ENCODE measurements at regions not wholly inside any gene's neighbourhood (a gene's known extent, or its start where the extent isn't known, plus 50 kb on each side); places are given as distances from the start of the nearest gene placed in this dataset.

- DNase-seq (ENCODE audit: insufficient read length, low spot score, missing footprints), result no peak
- no peak overlapping the region for H3K27ac ChIP-seq (ENCODE audit: low read depth, low read length)
- no peaks in the 10 kb centered on the region for H3K27me3 ChIP-seq (ENCODE audit: insufficient read depth, low read length)
- H3K79me2 ChIP-seq (ENCODE audit: insufficient read depth, low read length), result no peaks in the 10 kb centered on the region
- H3K9me3 ChIP-seq (ENCODE audit: low read depth, low read length), result no peaks in the 10 kb centered on the region
- TF ChIP-seq, protein P1, sequence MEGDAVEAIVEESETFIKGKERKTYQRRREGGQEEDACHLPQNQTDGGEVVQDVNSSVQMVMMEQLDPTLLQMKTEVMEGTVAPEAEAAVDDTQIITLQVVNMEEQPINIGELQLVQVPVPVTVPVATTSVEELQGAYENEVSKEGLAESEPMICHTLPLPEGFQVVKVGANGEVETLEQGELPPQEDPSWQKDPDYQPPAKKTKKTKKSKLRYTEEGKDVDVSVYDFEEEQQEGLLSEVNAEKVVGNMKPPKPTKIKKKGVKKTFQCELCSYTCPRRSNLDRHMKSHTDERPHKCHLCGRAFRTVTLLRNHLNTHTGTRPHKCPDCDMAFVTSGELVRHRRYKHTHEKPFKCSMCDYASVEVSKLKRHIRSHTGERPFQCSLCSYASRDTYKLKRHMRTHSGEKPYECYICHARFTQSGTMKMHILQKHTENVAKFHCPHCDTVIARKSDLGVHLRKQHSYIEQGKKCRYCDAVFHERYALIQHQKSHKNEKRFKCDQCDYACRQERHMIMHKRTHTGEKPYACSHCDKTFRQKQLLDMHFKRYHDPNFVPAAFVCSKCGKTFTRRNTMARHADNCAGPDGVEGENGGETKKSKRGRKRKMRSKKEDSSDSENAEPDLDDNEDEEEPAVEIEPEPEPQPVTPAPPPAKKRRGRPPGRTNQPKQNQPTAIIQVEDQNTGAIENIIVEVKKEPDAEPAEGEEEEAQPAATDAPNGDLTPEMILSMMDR (IDR thresholded peaks at IDR 0.05; ENCODE audit: extremely low read depth, low read depth, low read length), result no peak
- H2AFZ ChIP-seq (ENCODE audit: low read length), result no peak overlapping the region
- H3K4me1 ChIP-seq (ENCODE audit: insufficient read depth, low read length), result peaks cover 2% of the 10 kb centered on the region
- no peaks in the 10 kb centered on the region for H3K36me3 ChIP-seq (ENCODE audit: insufficient read depth, low read length)
- H4K20me1 ChIP-seq (ENCODE audit: insufficient read depth, low read length), result no peaks in the 10 kb centered on the region
- H3K4me3 ChIP-seq (ENCODE audit: insufficient read depth, low read length), result no peak overlapping the region
- H3K4me2 ChIP-seq (ENCODE audit: insufficient read depth, low read length), result no peak overlapping the region
Measured at GRCh38 chr18:56089612-56090258, 501.7 kb upstream of the TCF4 start.

DNA sequence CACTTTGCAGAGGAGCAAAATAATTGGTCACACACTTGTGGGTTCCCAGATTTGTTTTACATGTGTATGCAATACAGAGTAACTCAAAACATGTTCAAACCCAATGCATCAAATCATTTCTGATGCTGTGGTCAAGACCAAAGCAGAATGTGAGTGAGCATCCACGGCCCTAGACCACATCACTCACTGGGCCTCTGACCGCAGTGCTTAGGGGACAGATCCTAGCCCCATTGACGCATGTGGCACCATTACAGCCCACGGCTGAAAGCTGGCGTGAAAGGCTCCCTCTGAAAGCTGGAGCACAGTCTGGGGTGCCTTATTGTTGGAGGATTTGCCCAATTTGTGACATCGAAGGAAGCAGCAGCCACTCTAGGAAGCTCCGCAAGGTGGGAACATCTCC, 498.8 kb upstream of the TCF4 start:
- no peaks in the 10 kb centered on the region for H3K9me3 ChIP-seq (ENCODE audit: low read depth, low read length)
- no peak overlapping the region for H3K4me3 ChIP-seq (ENCODE audit: insufficient read depth, low read length)
- H3K79me2 ChIP-seq (ENCODE audit: insufficient read depth, low read length), result no peaks in the 10 kb centered on the region
- H3K4me1 ChIP-seq (ENCODE audit: insufficient read depth, low read length), result peaks cover 2% of the 10 kb centered on the region
- no peak overlapping the region for H3K4me2 ChIP-seq (ENCODE audit: insufficient read depth, low read length)
- no peak overlapping the region for H2AFZ ChIP-seq (ENCODE audit: low read length)
- no peaks in the 10 kb centered on the region for H4K20me1 ChIP-seq (ENCODE audit: insufficient read depth, low read length)
- no peak for DNase-seq (ENCODE audit: insufficient read length, low spot score, missing footprints)
- no peaks in the 10 kb centered on the region for H3K27me3 ChIP-seq (ENCODE audit: insufficient read depth, low read length)
- TF ChIP-seq, protein P1 (IDR thresholded peaks at IDR 0.05; ENCODE audit: extremely low read depth, low read depth, low read length), result no peak
- H3K27ac ChIP-seq (ENCODE audit: low read depth, low read length), result no peak overlapping the region
- no peaks in the 10 kb centered on the region for H3K36me3 ChIP-seq (ENCODE audit: insufficient read depth, low read length)

DNA sequence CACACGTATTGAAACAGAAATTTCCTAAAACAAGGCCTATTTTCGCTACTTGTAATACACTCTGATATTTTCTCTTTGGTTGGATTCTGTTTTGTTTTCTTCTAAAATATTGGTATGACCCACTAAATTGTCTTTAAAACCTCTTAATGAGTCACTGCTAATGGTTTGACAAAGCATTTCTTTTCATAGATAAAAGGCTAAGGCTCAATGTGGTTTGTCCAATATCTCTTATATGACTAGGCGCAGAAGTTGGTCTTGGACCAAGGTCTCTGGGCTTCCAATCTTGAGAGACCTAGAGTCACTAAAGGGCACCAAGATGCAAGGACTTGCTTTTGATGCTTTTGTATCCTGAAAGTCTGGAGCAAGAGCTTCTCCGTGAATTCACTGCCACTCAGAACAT, 498.2 kb upstream of the TCF4 start:
- no peak overlapping the region for H3K4me2 ChIP-seq (ENCODE audit: insufficient read depth, low read length)
- TF ChIP-seq, protein P1 (IDR thresholded peaks at IDR 0.05; ENCODE audit: extremely low read depth, low read depth, low read length), result no peak
- no peak for DNase-seq (ENCODE audit: insufficient read length, low spot score, missing footprints)

GRCh38 chr18:56085551-56085950, 497.6 kb upstream of the TCF4 start:
- H3K9me3 ChIP-seq (ENCODE audit: low read depth, low read length), result no peaks in the 10 kb centered on the region
- H3K4me2 ChIP-seq (ENCODE audit: insufficient read depth, low read length), result no peak overlapping the region
- no peaks in the 10 kb centered on the region for H4K20me1 ChIP-seq (ENCODE audit: insufficient read depth, low read length)
- no peaks in the 10 kb centered on the region for H3K79me2 ChIP-seq (ENCODE audit: insufficient read depth, low read length)
- no peaks in the 10 kb centered on the region for H3K27me3 ChIP-seq (ENCODE audit: insufficient read depth, low read length)
- no peak overlapping the region for H3K4me3 ChIP-seq (ENCODE audit: insufficient read depth, low read length)
- DNase-seq (ENCODE audit: insufficient read length, low spot score, missing footprints), result no peak
- no peaks in the 10 kb centered on the region for H3K36me3 ChIP-seq (ENCODE audit: insufficient read depth, low read length)
- no peak overlapping the region for H2AFZ ChIP-seq (ENCODE audit: low read length)
- H3K27ac ChIP-seq (ENCODE audit: low read depth, low read length), result no peak overlapping the region
- H3K4me1 ChIP-seq (ENCODE audit: insufficient read depth, low read length), result peaks cover 2% of the 10 kb centered on the region
- TF ChIP-seq, protein P1 (IDR thresholded peaks at IDR 0.05; ENCODE audit: extremely low read depth, low read depth, low read length), result no peak

More for the DNA sequence above, 498.2 kb upstream of the TCF4 start:
- Histone ChIP-seq H3K4me3 (ENCODE audit: insufficient read depth, low read length) (no peak overlapping the region), H3K79me2 (ENCODE audit: insufficient read depth, low read length) (no peaks in the 10 kb centered on the region), H4K20me1 (ENCODE audit: insufficient read depth, low read length) (no peaks in the 10 kb centered on the region), H2AFZ (ENCODE audit: low read length) (no peak overlapping the region), H3K27me3 (ENCODE audit: insufficient read depth, low read length) (no peaks in the 10 kb centered on the region), H3K4me1 (ENCODE audit: insufficient read depth, low read length) (peaks cover 2% of the 10 kb centered on the region), H3K36me3 (ENCODE audit: insufficient read depth, low read length) (no peaks in the 10 kb centered on the region), H3K27ac (ENCODE audit: low read depth, low read length) (no peak overlapping the region), H3K9me3 (ENCODE audit: low read depth, low read length) (no peaks in the 10 kb centered on the region)

Measured in osteoblast (primary cell).